Activated CD4-positive, alpha-beta T cell treated with anti-CD3 and anti-CD28 coated beads, Interleukin-2, amount 10 ng/mL, durations not matched to agents 7 days and 5 days (primary cell): ENCODE measurements at regions not wholly inside any gene's neighbourhood (a gene's known extent, or its start where the extent isn't known, plus 50 kb on each side); places are given as distances from the start of the nearest gene placed in this dataset.
"Not testable (repeated sequence)": the region's sequence is repeated elsewhere in the genome, so short reads cannot be mapped to it uniquely, and the experiment has no call there.

Experiments
- CTCF ChIA-PET: fragments of 350-600 bp; sonication (Branson Sonifier 250); formaldehyde crosslinking; loops from one replicate; lab custom pipeline; 2021; ENCODE audit warnings: antibody characterized with exemption; lab: Charles Lee
- POLR2A ChIA-PET: fragments of 350-600 bp; sonication (Branson Sonifier 250); formaldehyde crosslinking; loops from one replicate; lab custom pipeline; 2021; ENCODE audit warnings: antibody characterized with exemption; lab: Charles Lee
- DNase-seq: peaks from one replicate; pipeline ENCODE4 v3.0.0-alpha.2; 2020
- H3K27ac Mint-ChIP-seq: one replicate; pipeline ENCODE4 v1.8.0; 2021; ENCODE audit warnings: mild to moderate bottlenecking, moderate library complexity, mixed read lengths
- H3K27me3 Mint-ChIP-seq: one replicate; pipeline ENCODE4 v1.8.0; 2021; ENCODE audit warnings: mixed read lengths
- H3K36me3 Mint-ChIP-seq: one replicate; pipeline ENCODE4 v1.8.0; 2021; ENCODE audit warnings: low read depth, mixed read lengths
- H3K4me1 Mint-ChIP-seq: one replicate; pipeline ENCODE4 v1.8.0; 2021; ENCODE audit warnings: mixed read lengths
- H3K4me3 Mint-ChIP-seq: one replicate; pipeline ENCODE4 v1.8.0; 2021; ENCODE audit warnings: mild to moderate bottlenecking, moderate library complexity, mixed read lengths
- H3K9me3 Mint-ChIP-seq: one replicate; pipeline ENCODE4 v1.8.0; 2021; ENCODE audit warnings: mixed read lengths

- DNase-seq, H3K4me1 Mint-ChIP-seq, H3K27me3 Mint-ChIP-seq, POLR2A ChIA-PET, CTCF ChIA-PET, H3K27ac Mint-ChIP-seq, H3K4me3 Mint-ChIP-seq, H3K9me3 Mint-ChIP-seq, H3K36me3 Mint-ChIP-seq: not testable (repeated sequence)
Measured at GRCh38 chr2:87151835-87152493, 130.3 kb upstream of the PLGLB1 start.

GRCh38 chr2:87174454-87174853, 152.8 kb upstream of the PLGLB1 start:
- H3K27ac Mint-ChIP-seq, H3K27me3 Mint-ChIP-seq, DNase-seq, CTCF ChIA-PET, H3K4me3 Mint-ChIP-seq, POLR2A ChIA-PET, H3K9me3 Mint-ChIP-seq, H3K36me3 Mint-ChIP-seq, H3K4me1 Mint-ChIP-seq: not testable (repeated sequence)

- CTCF ChIA-PET, H3K4me1 Mint-ChIP-seq, DNase-seq, POLR2A ChIA-PET, H3K9me3 Mint-ChIP-seq, H3K36me3 Mint-ChIP-seq, H3K4me3 Mint-ChIP-seq, H3K27me3 Mint-ChIP-seq, H3K27ac Mint-ChIP-seq: not testable (repeated sequence)
Measured at GRCh38 chr2:87183373-87183772, 161.7 kb upstream of the PLGLB1 start.

- CTCF ChIA-PET, H3K27ac Mint-ChIP-seq: not testable (repeated sequence)
Measured at GRCh38 chr2:87184260-87184659, 162.6 kb upstream of the PLGLB1 start.

GRCh38 chr2:87189214-87189613, 167.6 kb upstream of the PLGLB1 start:
- H3K27me3 Mint-ChIP-seq, CTCF ChIA-PET, H3K4me1 Mint-ChIP-seq, POLR2A ChIA-PET, H3K4me3 Mint-ChIP-seq, H3K36me3 Mint-ChIP-seq, H3K27ac Mint-ChIP-seq, H3K9me3 Mint-ChIP-seq, DNase-seq: not testable (repeated sequence)

More at GRCh38 chr2:87184260-87184659, 162.6 kb upstream of the PLGLB1 start:
- H3K27me3 Mint-ChIP-seq, H3K36me3 Mint-ChIP-seq, DNase-seq, H3K4me1 Mint-ChIP-seq, H3K9me3 Mint-ChIP-seq, POLR2A ChIA-PET, H3K4me3 Mint-ChIP-seq: not testable (repeated sequence)

- H3K4me3 Mint-ChIP-seq, H3K27ac Mint-ChIP-seq, H3K9me3 Mint-ChIP-seq, CTCF ChIA-PET, DNase-seq, H3K36me3 Mint-ChIP-seq, POLR2A ChIA-PET, H3K27me3 Mint-ChIP-seq, H3K4me1 Mint-ChIP-seq: not testable (repeated sequence)
Measured at GRCh38 chr2:87193336-87193735, 171.7 kb upstream of the PLGLB1 start.

- H3K36me3 Mint-ChIP-seq, H3K9me3 Mint-ChIP-seq, H3K27ac Mint-ChIP-seq, DNase-seq, H3K4me1 Mint-ChIP-seq, H3K4me3 Mint-ChIP-seq, H3K27me3 Mint-ChIP-seq, POLR2A ChIA-PET, CTCF ChIA-PET: not testable (repeated sequence)
Measured at GRCh38 chr2:87194254-87194999, 172.8 kb upstream of the PLGLB1 start.

- H3K4me1 Mint-ChIP-seq, H3K27ac Mint-ChIP-seq, H3K27me3 Mint-ChIP-seq, DNase-seq, H3K4me3 Mint-ChIP-seq, CTCF ChIA-PET, H3K9me3 Mint-ChIP-seq, POLR2A ChIA-PET, H3K36me3 Mint-ChIP-seq: not testable (repeated sequence)
Measured at GRCh38 chr2:87196720-87197388, 175.2 kb upstream of the PLGLB1 start.

GRCh38 chr2:87198422-87198821, 176.8 kb upstream of the PLGLB1 start:
- CTCF ChIA-PET, H3K27ac Mint-ChIP-seq, H3K4me1 Mint-ChIP-seq, DNase-seq, H3K36me3 Mint-ChIP-seq, H3K4me3 Mint-ChIP-seq, H3K27me3 Mint-ChIP-seq, POLR2A ChIA-PET, H3K9me3 Mint-ChIP-seq: not testable (repeated sequence)

- DNase-seq, H3K36me3 Mint-ChIP-seq, H3K4me3 Mint-ChIP-seq, H3K27ac Mint-ChIP-seq, H3K9me3 Mint-ChIP-seq, CTCF ChIA-PET, H3K4me1 Mint-ChIP-seq, POLR2A ChIA-PET, H3K27me3 Mint-ChIP-seq: not testable (repeated sequence)
Measured at GRCh38 chr2:87199228-87199627, 177.6 kb upstream of the PLGLB1 start.

GRCh38 chr2:87204569-87205147, 183.0 kb upstream of the PLGLB1 start:
- DNase-seq, H3K4me3 Mint-ChIP-seq, H3K27me3 Mint-ChIP-seq, H3K27ac Mint-ChIP-seq, H3K36me3 Mint-ChIP-seq, POLR2A ChIA-PET, H3K4me1 Mint-ChIP-seq, H3K9me3 Mint-ChIP-seq, CTCF ChIA-PET: not testable (repeated sequence)

- H3K4me1 Mint-ChIP-seq, H3K9me3 Mint-ChIP-seq, H3K27me3 Mint-ChIP-seq, H3K4me3 Mint-ChIP-seq, DNase-seq, H3K36me3 Mint-ChIP-seq, CTCF ChIA-PET, H3K27ac Mint-ChIP-seq, POLR2A ChIA-PET: not testable (repeated sequence)
Measured at GRCh38 chr2:87212938-87213337, 191.3 kb upstream of the PLGLB1 start.

- H3K9me3 Mint-ChIP-seq, H3K36me3 Mint-ChIP-seq, H3K27ac Mint-ChIP-seq, H3K27me3 Mint-ChIP-seq, H3K4me1 Mint-ChIP-seq, H3K4me3 Mint-ChIP-seq, DNase-seq, POLR2A ChIA-PET, CTCF ChIA-PET: not testable (repeated sequence)
Measured at GRCh38 chr2:87217005-87217404, 195.4 kb upstream of the PLGLB1 start.
